H9 (cell line): ENCODE measurements at regions not wholly inside any gene's neighbourhood (a gene's known extent, or its start where the extent isn't known, plus 50 kb on each side); places are given as distances from the start of the nearest gene placed in this dataset.

ENCODE experiments used
- DNase-seq: peaks from one replicate; pipeline ENCODE4 v3.0.0-alpha.2; 2017
- H2AFZ ChIP-seq: one replicate; pipeline ENCODE4 v1.6.1; 2013; ENCODE audit warnings: mild to moderate bottlenecking, low read length, control low read depth, moderate library complexity
- H2AK5ac ChIP-seq: 2 replicates; pipeline ENCODE4 v1.6.1; 2013; ENCODE audit warnings: low read length, control low read depth, mixed read lengths; ENCODE audit not compliant: insufficient read length
- H2BK120ac ChIP-seq: one replicate; pipeline ENCODE4 v1.6.1; 2013; ENCODE audit warnings: low read depth, mild to moderate bottlenecking, low read length, control low read depth, inconsistent platforms; ENCODE audit not compliant: poor library complexity, severe bottlenecking
- H2BK12ac ChIP-seq: 2 replicates; pipeline ENCODE4 v1.6.1; 2013; ENCODE audit warnings: low read length, control low read depth, mixed read lengths, low read depth; ENCODE audit not compliant: insufficient read length
- H2BK15ac ChIP-seq: 2 replicates; pipeline ENCODE4 v1.6.1; 2013; ENCODE audit warnings: low read depth, low read length, control low read depth
- H2BK20ac ChIP-seq: one replicate; pipeline ENCODE4 v1.6.1; 2013; ENCODE audit warnings: low read depth, mild to moderate bottlenecking, low read length, control low read depth, inconsistent platforms; ENCODE audit not compliant: poor library complexity, severe bottlenecking
- H2BK5ac ChIP-seq: 2 replicates; pipeline ENCODE4 v1.6.1; 2013; ENCODE audit warnings: low read length, control low read depth, mixed read lengths; ENCODE audit not compliant: insufficient read length
- H3K14ac ChIP-seq: 2 replicates; pipeline ENCODE4 v1.6.1; 2013; ENCODE audit warnings: low read length, control low read depth; ENCODE audit not compliant: insufficient read depth
- H3K18ac ChIP-seq: 2 replicates; pipeline ENCODE4 v1.6.1; 2013; ENCODE audit warnings: low read depth, mild to moderate bottlenecking, mixed read lengths, low read length, control low read depth; ENCODE audit not compliant: insufficient read length
- H3K23ac ChIP-seq: 2 replicates; pipeline ENCODE4 v1.6.1; 2013; ENCODE audit warnings: low read length, control low read depth, mixed read lengths, low read depth; ENCODE audit not compliant: insufficient read length
- H3K23me2 ChIP-seq: 2 replicates; pipeline ENCODE4 v1.6.1; 2013; ENCODE audit warnings: low read depth, mild to moderate bottlenecking, mixed read lengths, low read length, control low read depth; ENCODE audit not compliant: insufficient read length, poor library complexity, severe bottlenecking
- H3K27ac ChIP-seq: 2 replicates; pipeline ENCODE4 v1.5.1; 2013; ENCODE audit warnings: low read length, control low read depth, mixed read lengths, low read depth; ENCODE audit not compliant: insufficient read length
- H3K27me3 ChIP-seq: 2 replicates; pipeline ENCODE4 v1.6.1; 2013; ENCODE audit warnings: low read length, control low read depth, inconsistent platforms; ENCODE audit not compliant: insufficient read depth
- H3K4ac ChIP-seq: 2 replicates; pipeline ENCODE4 v1.6.1; 2013; ENCODE audit warnings: low read depth, mild to moderate bottlenecking, control low read depth, inconsistent platforms, low read length, moderate library complexity
- H3K4me1 ChIP-seq: 2 replicates; pipeline ENCODE4 v1.6.1; 2013; ENCODE audit warnings: low read length, control low read depth, inconsistent platforms; ENCODE audit not compliant: insufficient read depth
- H3K4me2 ChIP-seq: 2 replicates; pipeline ENCODE4 v1.6.1; 2013; ENCODE audit warnings: low read length, control low read depth, mixed read lengths; ENCODE audit not compliant: insufficient read length, insufficient read depth
- H3K56ac ChIP-seq: 2 replicates; pipeline ENCODE4 v1.6.1; 2013; ENCODE audit warnings: low read depth, mild to moderate bottlenecking, mixed read lengths, low read length, control low read depth; ENCODE audit not compliant: insufficient read length
- H3K79me1 ChIP-seq: 2 replicates; pipeline ENCODE4 v1.6.1; 2013; ENCODE audit warnings: low read depth, mild to moderate bottlenecking, moderate library complexity, low read length, control low read depth, inconsistent platforms; ENCODE audit not compliant: insufficient read depth, poor library complexity, severe bottlenecking
- H3K79me2 ChIP-seq: 2 replicates; pipeline ENCODE4 v1.6.1; 2013; ENCODE audit warnings: low read length, control low read depth, inconsistent platforms; ENCODE audit not compliant: insufficient read depth
- H3K9ac ChIP-seq: 2 replicates; pipeline ENCODE4 v1.6.1; 2013; ENCODE audit warnings: low read length, control low read depth, mixed read lengths; ENCODE audit not compliant: insufficient read length; ENCODE audit errors: extremely low read depth
- H3K9me3 ChIP-seq: one replicate; pipeline ENCODE4 v1.6.1; 2013; ENCODE audit warnings: low read depth, low read length, inconsistent platforms; ENCODE audit not compliant: control insufficient read depth
- H3T11ph ChIP-seq: one replicate; pipeline ENCODE4 v1.6.1; 2013; ENCODE audit warnings: mild to moderate bottlenecking, low read length, control low read depth, inconsistent platforms
- H4K20me1 ChIP-seq: one replicate; pipeline ENCODE4 v1.6.1; 2013; ENCODE audit not compliant: control insufficient read depth, insufficient read length, insufficient read depth
- H4K5ac ChIP-seq: 2 replicates; pipeline ENCODE4 v1.6.1; 2013; ENCODE audit warnings: low read depth, mild to moderate bottlenecking, mixed read lengths, low read length, control low read depth; ENCODE audit not compliant: insufficient read length
- H4K8ac ChIP-seq: replicated peaks from 2 replicates; pipeline ENCODE4 v1.6.1; 2013; ENCODE audit warnings: low read length, control low read depth, mixed read lengths, low read depth; ENCODE audit not compliant: insufficient read length
- H4K91ac ChIP-seq: 2 replicates; pipeline ENCODE4 v1.6.1; 2013; ENCODE audit warnings: low read depth, mild to moderate bottlenecking, moderate library complexity, mixed read lengths, low read length, control low read depth; ENCODE audit not compliant: insufficient read length
- H3K27ac Mint-ChIP-seq, 3 experiments: 2 replicates in 2 of 3; 3 replicates in 1 of 3; pipeline ENCODE4 v1.8.0; 2020 to 2021; ENCODE audit warnings: mixed read lengths in 3 of 3, mild to moderate bottlenecking in 1 of 3, moderate library complexity in 1 of 3
- H3K27me3 Mint-ChIP-seq: 2 replicates; pipeline ENCODE4 v1.8.0; 2021; ENCODE audit warnings: low read depth, mild to moderate bottlenecking, moderate library complexity, mixed read lengths
- H3K36me3 Mint-ChIP-seq, 3 experiments: 2 replicates in 2 of 3; 3 replicates in 1 of 3; pipeline ENCODE4 v1.8.0; 2020 to 2021; ENCODE audit warnings: low read depth in 3 of 3, mixed read lengths in 3 of 3; ENCODE audit not compliant: insufficient read depth in 1 of 3
- H3K4me1 Mint-ChIP-seq, 2 experiments: 2 replicates each; pipeline ENCODE4 v1.8.0; 2020; ENCODE audit warnings: mixed read lengths in 2 of 2
- H3K4me3 Mint-ChIP-seq, 2 experiments: 2 replicates in 1 of 2; 3 replicates in 1 of 2; pipeline ENCODE4 v1.8.0; 2020 to 2021; ENCODE audit warnings: mild to moderate bottlenecking in 2 of 2, mixed read lengths in 2 of 2, moderate library complexity in 1 of 2
- H3K9me3 Mint-ChIP-seq, 2 experiments: 2 replicates in 1 of 2; 3 replicates in 1 of 2; pipeline ENCODE4 v1.8.0; 2020; ENCODE audit warnings: mild to moderate bottlenecking in 2 of 2, mixed read lengths in 2 of 2, moderate library complexity in 1 of 2
- CTCF ChIP-seq: fragments of 200-600 bp; sonication (generic); conservative IDR thresholded peaks from 3 replicates; pipeline ENCODE4 v1.8.0; 2021; ENCODE audit warnings: antibody characterized with exemption, mild to moderate bottlenecking
- WGBS: extraction: QIAGEN DNeasy Blood & Tissue Kit; methylation state at CpG from one replicate; pipeline ENCODE4 v1.1.7; 2013; ENCODE audit warnings: missing lambda C conversion rate, low lambda C conversion rate, mixed read lengths; ENCODE audit not compliant: insufficient read length; ENCODE audit errors: extremely low coverage; 5-methylcytosine and 5-hydroxymethylcytosine counted together

DNA sequence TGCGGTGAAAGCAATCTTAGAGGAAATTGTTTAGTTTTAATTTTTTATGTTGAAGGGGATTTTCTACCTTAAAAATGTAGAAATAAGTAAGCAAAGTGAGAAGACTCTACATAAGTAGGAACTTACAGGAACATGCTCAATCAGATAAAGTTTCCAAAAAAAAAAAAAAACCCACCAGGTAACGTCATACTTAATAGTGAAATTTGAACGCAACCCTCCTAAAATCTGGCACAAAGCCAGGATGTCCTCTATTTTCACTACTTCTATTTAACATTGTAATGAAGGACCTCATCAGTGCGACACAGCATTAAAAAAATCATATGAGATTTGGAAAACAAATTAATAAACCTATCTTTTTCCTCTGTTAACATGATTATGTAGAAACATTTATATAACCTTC lies 135.0 kb upstream of the FAT4 start:
- DNase-seq: no peak
- WGBS: no CpG with 5 or more reads among the region's 4 CpGs
- H3K27ac ChIP-seq: no peak overlapping the region
- no peak overlapping the region for H4K91ac ChIP-seq
- no peak overlapping the region for H3T11ph ChIP-seq
- no peak overlapping the region for H4K8ac ChIP-seq
- no peak overlapping the region for H2AK5ac ChIP-seq
- H2BK15ac ChIP-seq: no peak overlapping the region
- no peak overlapping the region for H2BK5ac ChIP-seq
- Mint-ChIP-seq H3K36me3 (no peaks in the 10 kb centered on the region), H3K27me3 (no peaks in the 10 kb centered on the region), H3K4me3 (no peak overlapping the region), H3K27ac (no peak overlapping the region), H3K4me1 (no peaks in the 10 kb centered on the region), H3K9me3 (no peaks in the 10 kb centered on the region)
- H3K4ac ChIP-seq: no peak overlapping the region
- H3K79me2 ChIP-seq: no peaks in the 10 kb centered on the region
- no peak overlapping the region for H3K23ac ChIP-seq
- no peak for TF ChIP-seq CTCF
- H3K56ac ChIP-seq: no peak overlapping the region
- H3K9me3 ChIP-seq: no peaks in the 10 kb centered on the region
- H4K5ac ChIP-seq: no peak overlapping the region
- no peaks in the 10 kb centered on the region for H3K27me3 ChIP-seq
- H2BK120ac ChIP-seq: no peak overlapping the region
- no peaks in the 10 kb centered on the region for H3K23me2 ChIP-seq
- H3K4me2 ChIP-seq: no peak overlapping the region
- no peak overlapping the region for H3K9ac ChIP-seq
- no peak overlapping the region for H3K18ac ChIP-seq
- H2AFZ ChIP-seq: no peak overlapping the region
- H3K4me1 ChIP-seq: no peaks in the 10 kb centered on the region; the same call in 1 of the 2 replicates
- H2BK20ac ChIP-seq: no peak overlapping the region
- no peak overlapping the region for H3K14ac ChIP-seq
- H3K79me1 ChIP-seq: no peaks in the 10 kb centered on the region
- H2BK12ac ChIP-seq: no peak overlapping the region
- H4K20me1 ChIP-seq: no peaks in the 10 kb centered on the region
